Osteoblast (primary cell): ENCODE measurements at regions not wholly inside any gene's neighbourhood (a gene's known extent, or its start where the extent isn't known, plus 50 kb on each side); places are given as distances from the start of the nearest gene placed in this dataset.

Experiments used
- DNase-seq: peaks from one replicate; pipeline ENCODE4 v3.0.0; 2011; ENCODE audit warnings: low spot score, mixed read lengths; ENCODE audit not compliant: insufficient read length; ENCODE audit errors: missing footprints
- H2AFZ ChIP-seq: 2 replicates; pipeline ENCODE4 v1.6.0; 2011; ENCODE audit warnings: mild to moderate bottlenecking, low read length
- H3K27ac ChIP-seq: 2 replicates; pipeline ENCODE4 v1.5.1; 2011; ENCODE audit warnings: mild to moderate bottlenecking, low read depth, low read length, moderate library complexity
- H3K27me3 ChIP-seq: 2 replicates; pipeline ENCODE4 v1.6.0; 2012; ENCODE audit warnings: mild to moderate bottlenecking, control low read depth, inconsistent platforms, low read length, moderate library complexity; ENCODE audit not compliant: insufficient read depth
- H3K36me3 ChIP-seq: 2 replicates; pipeline ENCODE4 v1.5.1; 2011; ENCODE audit warnings: mild to moderate bottlenecking, low read length, control low read depth, moderate library complexity; ENCODE audit not compliant: insufficient read depth
- H3K4me1 ChIP-seq: 2 replicates; pipeline ENCODE4 v1.5.1; 2011; ENCODE audit warnings: mild to moderate bottlenecking, low read length, control low read depth, moderate library complexity; ENCODE audit not compliant: insufficient read depth
- H3K4me2 ChIP-seq: 2 replicates; pipeline ENCODE4 v1.6.0; 2011; ENCODE audit warnings: mild to moderate bottlenecking, low read length; ENCODE audit not compliant: insufficient read depth
- H3K4me3 ChIP-seq: fragments of 200-600 bp; sonication (generic); 3 replicates; pipeline ENCODE4 v1.5.1; 2012; ENCODE audit warnings: mild to moderate bottlenecking, low read length, inconsistent platforms; ENCODE audit not compliant: insufficient read depth
- H3K79me2 ChIP-seq: 2 replicates; pipeline ENCODE4 v1.6.0; 2012; ENCODE audit warnings: mild to moderate bottlenecking, low read length, control low read depth, inconsistent platforms; ENCODE audit not compliant: insufficient read depth
- H3K9me3 ChIP-seq: 2 replicates; pipeline ENCODE4 v1.5.1; 2011; ENCODE audit warnings: low read depth, low read length, control low read depth
- H4K20me1 ChIP-seq: 2 replicates; pipeline ENCODE4 v1.6.0; 2012; ENCODE audit warnings: mild to moderate bottlenecking, low read length, control low read depth; ENCODE audit not compliant: insufficient read depth
- CTCF ChIP-seq: IDR thresholded peaks from 2 replicates; pipeline ENCODE4 v1.5.1; 2011; ENCODE audit warnings: mild to moderate bottlenecking, low read depth, low read length, moderate library complexity; ENCODE audit errors: extremely low read depth

- no peaks in the 10 kb centered on the region for H3K9me3 ChIP-seq
- H3K79me2 ChIP-seq, result no peaks in the 10 kb centered on the region
- H3K36me3 ChIP-seq, result no peaks in the 10 kb centered on the region
- H3K4me1 ChIP-seq, result no peaks in the 10 kb centered on the region
- TF ChIP-seq CTCF, result no peak
- no peak overlapping the region for H3K4me2 ChIP-seq
- H2AFZ ChIP-seq, result no peak overlapping the region
- no peak overlapping the region for H3K27ac ChIP-seq
- H4K20me1 ChIP-seq, result no peaks in the 10 kb centered on the region
- no peaks in the 10 kb centered on the region for H3K27me3 ChIP-seq
- no peak overlapping the region for H3K4me3 ChIP-seq
- no peak for DNase-seq
These were observed 642.3 kb upstream of the SYT4 start for GRCh38 chr18:43919551-43919950.

- Histone ChIP-seq H2AFZ (no peak overlapping the region), H3K9me3 (no peaks in the 10 kb centered on the region), H4K20me1 (no peaks in the 10 kb centered on the region), H3K36me3 (no peaks in the 10 kb centered on the region), H3K27ac (no peak overlapping the region), H3K79me2 (no peaks in the 10 kb centered on the region), H3K4me2 (no peak overlapping the region), H3K4me1 (no peaks in the 10 kb centered on the region), H3K4me3 (no peak overlapping the region), H3K27me3 (no peaks in the 10 kb centered on the region)
- no peak for DNase-seq
- TF ChIP-seq CTCF, result no peak
These were observed 654.1 kb upstream of the SYT4 start for GRCh38 chr18:43931439-43931838.

GRCh38 chr18:43932140-43932539 lies 654.9 kb upstream of the SYT4 start:
- Histone ChIP-seq H3K9me3 (no peaks in the 10 kb centered on the region), H3K4me2 (no peak overlapping the region), H2AFZ (no peak overlapping the region), H3K27ac (no peak overlapping the region), H3K79me2 (no peaks in the 10 kb centered on the region), H3K27me3 (no peaks in the 10 kb centered on the region), H3K4me1 (no peaks in the 10 kb centered on the region), H3K4me3 (no peak overlapping the region), H3K36me3 (no peaks in the 10 kb centered on the region), H4K20me1 (no peaks in the 10 kb centered on the region)
- no peak for DNase-seq
- TF ChIP-seq CTCF, result no peak

GRCh38 chr18:43933177-43933576 lies 655.9 kb upstream of the SYT4 start:
- Histone ChIP-seq H3K9me3 (no peaks in the 10 kb centered on the region), H3K27ac (no peak overlapping the region), H2AFZ (no peak overlapping the region), H3K27me3 (no peaks in the 10 kb centered on the region), H3K79me2 (no peaks in the 10 kb centered on the region), H3K4me3 (no peak overlapping the region), H3K36me3 (no peaks in the 10 kb centered on the region), H3K4me2 (no peak overlapping the region), H3K4me1 (no peaks in the 10 kb centered on the region), H4K20me1 (no peaks in the 10 kb centered on the region)
- no peak for TF ChIP-seq CTCF
- DNase-seq, result no peak
